ENCODE measurements at regions not wholly inside any gene's neighbourhood (a gene's known extent, or its start where the extent isn't known, plus 50 kb on each side); places are given as distances from the start of the nearest gene placed in this dataset.

DNA sequence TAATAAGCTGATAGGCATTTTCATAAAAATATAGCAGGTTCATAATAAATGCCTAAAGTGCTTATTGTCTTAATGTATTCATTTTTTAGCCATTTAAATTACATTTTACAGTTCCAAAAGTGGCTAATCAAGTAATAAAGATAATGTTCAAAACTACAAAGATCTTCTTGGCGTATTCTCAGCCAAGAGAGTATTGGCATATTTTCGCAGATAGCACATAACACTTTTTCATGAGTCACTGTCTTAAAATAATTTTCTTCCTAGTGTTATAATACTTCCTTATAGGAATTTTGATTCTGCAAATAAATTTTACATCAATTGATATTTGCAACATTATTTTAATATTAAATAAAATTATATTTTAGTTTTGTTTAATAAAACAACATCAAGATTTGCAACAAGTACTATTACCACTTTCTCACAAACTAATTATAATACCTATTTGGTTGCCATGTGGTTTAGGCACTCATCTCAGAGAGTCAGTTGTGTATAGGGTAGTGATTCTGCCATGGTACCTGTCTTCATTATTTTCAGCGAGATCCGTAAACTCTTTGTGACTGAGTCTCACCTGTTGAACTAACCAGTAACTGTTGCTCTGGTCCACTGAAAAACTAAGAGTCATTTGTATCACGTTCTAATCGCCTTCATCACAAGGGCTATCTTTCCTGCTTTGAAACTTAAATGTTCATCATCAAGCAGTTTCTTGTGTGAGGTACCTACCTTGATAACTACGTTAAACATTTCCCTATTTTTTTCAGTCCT lies 152.5 kb upstream of the AKR1E2 start:
- 90 to 91% methylated on average over 7 of the region's 7 CpGs for whole genome bisulfite sequencing, 2 donors (ENCODE audit: low coverage in 1 of 2)
- no peaks in the 10 kb centered on the region for H3K36me3 ChIP-seq
- intact Hi-C loops (cut with DNase I; ENCODE audit: low total_unique reads) (no loop called here), in situ Hi-C loops (cut with MboI; ENCODE audit: low pct_ligation_motif_present in 1 of 4, low pct_unique_long_range_greater_than_20kb in 1 of 4, low sequenced_read_pairs in 3 of 4) (loop anchor here (25.0 kb wide), 3 partner anchors 611 to 1436 kb away; partner anchors contain the start of gene KLF6 (in 1 of the 4))
- no peaks in the 10 kb centered on the region for H3K27me3 ChIP-seq
- peaks cover 4 to 19% (median 10%) of the 10 kb centered on the region in 4 donors for H3K4me1 ChIP-seq
- DNase-seq, result no peak
- H3K9me3 ChIP-seq, result no peaks in the 10 kb centered on the region
- no peak overlapping the region for H3K27ac ChIP-seq
- H3K4me3 ChIP-seq, result no peak overlapping the region
- TF ChIP-seq EP300 (IDR thresholded peaks at IDR 0.05; ENCODE audit: low read depth), result no peak
- TF ChIP-seq, protein P1, sequence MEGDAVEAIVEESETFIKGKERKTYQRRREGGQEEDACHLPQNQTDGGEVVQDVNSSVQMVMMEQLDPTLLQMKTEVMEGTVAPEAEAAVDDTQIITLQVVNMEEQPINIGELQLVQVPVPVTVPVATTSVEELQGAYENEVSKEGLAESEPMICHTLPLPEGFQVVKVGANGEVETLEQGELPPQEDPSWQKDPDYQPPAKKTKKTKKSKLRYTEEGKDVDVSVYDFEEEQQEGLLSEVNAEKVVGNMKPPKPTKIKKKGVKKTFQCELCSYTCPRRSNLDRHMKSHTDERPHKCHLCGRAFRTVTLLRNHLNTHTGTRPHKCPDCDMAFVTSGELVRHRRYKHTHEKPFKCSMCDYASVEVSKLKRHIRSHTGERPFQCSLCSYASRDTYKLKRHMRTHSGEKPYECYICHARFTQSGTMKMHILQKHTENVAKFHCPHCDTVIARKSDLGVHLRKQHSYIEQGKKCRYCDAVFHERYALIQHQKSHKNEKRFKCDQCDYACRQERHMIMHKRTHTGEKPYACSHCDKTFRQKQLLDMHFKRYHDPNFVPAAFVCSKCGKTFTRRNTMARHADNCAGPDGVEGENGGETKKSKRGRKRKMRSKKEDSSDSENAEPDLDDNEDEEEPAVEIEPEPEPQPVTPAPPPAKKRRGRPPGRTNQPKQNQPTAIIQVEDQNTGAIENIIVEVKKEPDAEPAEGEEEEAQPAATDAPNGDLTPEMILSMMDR (IDR thresholded peaks at IDR 0.05), result no peak
- TF ChIP-seq POLR2AphosphoS5 (IDR thresholded peaks at IDR 0.05), result no peak
- TF ChIP-seq POLR2A (IDR thresholded peaks at IDR 0.05), result no peak

DNA sequence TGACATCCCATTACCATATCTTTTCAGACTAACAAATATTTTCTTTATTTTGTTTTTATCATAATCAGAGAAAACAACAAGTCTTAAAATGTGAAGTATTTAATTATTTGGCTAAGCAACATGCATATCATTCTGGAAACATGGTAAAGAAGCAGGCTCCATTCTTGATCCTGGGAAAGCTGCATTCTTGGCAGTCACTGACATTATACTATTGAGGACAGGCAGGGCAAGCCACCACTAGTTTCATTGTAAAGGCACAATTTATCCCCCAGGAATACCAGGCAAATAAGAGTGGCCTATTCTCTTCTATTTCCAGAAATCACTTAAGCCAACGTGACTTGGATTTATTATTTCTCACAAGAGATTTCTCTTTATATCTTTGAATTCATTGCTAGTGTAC lies 153.8 kb upstream of the AKR1E2 start:
- H3K36me3 ChIP-seq, result no peaks in the 10 kb centered on the region
- in situ Hi-C loops (cut with MboI; ENCODE audit: low pct_ligation_motif_present in 1 of 4, low pct_unique_long_range_greater_than_20kb in 1 of 4, low sequenced_read_pairs in 3 of 4), result loop anchor here (25.0 kb wide), 3 partner anchors 610 to 1435 kb away; partner anchors contain the start of gene KLF6 (in 1 of the 4)
- WGBS, 2 donors (ENCODE audit: low coverage in 1 of 2), result 69 to 83% methylated on average over 1 of the region's 1 CpG
- H3K27ac ChIP-seq, result no peak overlapping the region
- no peak for DNase-seq
- intact Hi-C loops (cut with DNase I; ENCODE audit: low total_unique reads), result no loop called here
- no peaks in the 10 kb centered on the region for H3K9me3 ChIP-seq
- no peaks in the 10 kb centered on the region for H3K27me3 ChIP-seq
- no peak for TF ChIP-seq POLR2A (IDR thresholded peaks at IDR 0.05)
- TF ChIP-seq, protein P1 (IDR thresholded peaks at IDR 0.05), result no peak
- TF ChIP-seq EP300 (IDR thresholded peaks at IDR 0.05; ENCODE audit: low read depth), result no peak
- no peak for TF ChIP-seq POLR2AphosphoS5 (IDR thresholded peaks at IDR 0.05)
- H3K4me1 ChIP-seq, result peaks cover 0 to 9% (median under 1%) of the 10 kb centered on the region in 4 donors
- H3K4me3 ChIP-seq, result no peak overlapping the region

DNA sequence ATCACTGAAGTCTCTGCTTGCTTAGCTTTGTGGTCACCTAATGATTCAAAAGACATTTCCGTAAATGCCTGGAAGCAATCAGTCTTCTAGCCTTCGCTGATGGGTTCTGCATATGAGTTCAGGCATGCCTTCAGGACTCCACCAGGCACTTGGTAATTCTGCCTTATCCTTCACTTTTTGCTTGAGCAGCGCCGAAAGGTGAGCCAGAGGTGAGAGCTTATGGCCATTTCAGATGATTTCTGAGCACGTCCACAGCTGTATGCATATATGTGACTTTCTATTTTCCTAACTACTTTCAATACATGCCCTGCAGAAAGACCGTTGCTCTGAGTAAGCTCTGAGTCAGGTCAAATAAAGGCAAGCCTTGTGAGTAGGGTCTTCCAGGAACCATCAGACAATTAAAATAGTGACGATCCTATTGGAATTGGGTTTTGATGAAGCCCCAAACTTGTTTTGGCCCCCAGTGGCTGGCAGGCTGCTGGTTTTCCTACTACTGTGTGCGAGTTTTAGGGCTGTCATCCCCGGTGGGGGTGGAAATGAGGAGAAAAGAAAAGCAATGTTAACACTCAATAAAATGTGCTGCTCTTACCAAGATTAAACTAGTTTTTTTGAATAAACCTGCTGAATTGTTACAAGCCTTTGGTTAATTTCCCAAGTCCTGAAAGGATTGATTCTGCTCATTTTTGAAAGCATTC lies 154.4 kb upstream of the AKR1E2 start:
- Histone ChIP-seq H3K9me3 (no peaks in the 10 kb centered on the region), H3K36me3 (no peaks in the 10 kb centered on the region), H3K4me3 (no peak overlapping the region), H3K4me1 (peaks cover 0 to 5% (median 0%) of the 10 kb centered on the region in 4 donors), H3K27me3 (no peaks in the 10 kb centered on the region), H3K27ac (no peak overlapping the region)
- intact Hi-C loops (cut with DNase I; ENCODE audit: low total_unique reads), result no loop called here
- no peak for DNase-seq
- WGBS, 2 donors (ENCODE audit: low coverage in 1 of 2), result 88 to 100% methylated on average over 1 to 9 of the region's 9 CpGs
- in situ Hi-C loops (cut with MboI; ENCODE audit: low pct_ligation_motif_present in 1 of 4, low pct_unique_long_range_greater_than_20kb in 1 of 4, low sequenced_read_pairs in 3 of 4), result loop anchor here (25.0 kb wide), 3 partner anchors 609 to 1434 kb away; partner anchors contain the start of gene KLF6 (in 1 of the 4)
- no peak for TF ChIP-seq EP300 (IDR thresholded peaks at IDR 0.05; ENCODE audit: low read depth)
- TF ChIP-seq POLR2AphosphoS5 (IDR thresholded peaks at IDR 0.05), result no peak
- TF ChIP-seq, protein P1 (IDR thresholded peaks at IDR 0.05), result no peak
- no peak for TF ChIP-seq POLR2A (IDR thresholded peaks at IDR 0.05)

DNA sequence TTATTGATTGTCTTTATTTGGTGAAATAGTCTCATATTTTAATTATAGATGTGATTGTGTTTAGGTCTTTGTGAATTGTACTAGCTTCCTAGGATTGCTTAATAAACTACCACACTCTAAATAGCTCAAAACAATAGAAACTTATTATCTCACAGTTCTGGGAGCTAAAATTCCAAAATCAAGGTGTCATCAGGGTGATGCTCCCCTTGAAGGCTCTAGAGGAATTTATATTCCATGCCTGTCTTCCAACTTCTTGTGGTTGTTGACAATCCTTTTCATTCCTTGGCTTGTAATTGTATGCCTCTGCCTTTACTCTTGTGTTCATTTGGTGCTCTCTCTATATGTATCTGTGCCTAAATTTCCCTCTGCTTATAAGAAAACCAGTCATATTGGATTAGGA lies 155.3 kb upstream of the AKR1E2 start:
- TF ChIP-seq, protein P1 (IDR thresholded peaks at IDR 0.05), result no peak
- TF ChIP-seq EP300 (IDR thresholded peaks at IDR 0.05; ENCODE audit: low read depth), result no peak
- no peak for TF ChIP-seq POLR2A (IDR thresholded peaks at IDR 0.05)
- no peak for TF ChIP-seq POLR2AphosphoS5 (IDR thresholded peaks at IDR 0.05)
- no peaks in the 10 kb centered on the region for H3K36me3 ChIP-seq
- no peak for DNase-seq
- H3K27ac ChIP-seq, result no peak overlapping the region
- in situ Hi-C loops (cut with MboI; ENCODE audit: low pct_ligation_motif_present in 1 of 4, low pct_unique_long_range_greater_than_20kb in 1 of 4, low sequenced_read_pairs in 3 of 4) (loop anchor here (25.0 kb wide), 3 partner anchors 608 to 1433 kb away; partner anchors contain the start of gene KLF6 (in 1 of the 4)), intact Hi-C loops (cut with DNase I; ENCODE audit: low total_unique reads) (no loop called here)
- no peaks in the 10 kb centered on the region for H3K27me3 ChIP-seq
- no peak overlapping the region for H3K4me3 ChIP-seq
- no peaks in the 10 kb centered on the region for H3K9me3 ChIP-seq
- peaks cover 0 to 8% (median 2%) of the 10 kb centered on the region in 4 donors for H3K4me1 ChIP-seq
